ENCODE measurements at regions not wholly inside any gene's neighbourhood (a gene's known extent, or its start where the extent isn't known, plus 50 kb on each side); places are given as distances from the start of the nearest gene placed in this dataset.
"Not testable (repeated sequence)": the region's sequence is repeated elsewhere in the genome, so short reads cannot be mapped to it uniquely, and the experiment has no call there.

- not testable (repeated sequence) for DNase-seq (ENCODE audit: low spot score)
Observed at GRCh38 chr7:65145710-65146109, 139.2 kb upstream of the ERV3-1 start.

- DNase-seq (ENCODE audit: low spot score): not testable (repeated sequence)
Observed at GRCh38 chr7:65145008-65145407, 138.5 kb upstream of the ERV3-1 start.

GRCh38 chr7:65144557-65144956, 138.1 kb upstream of the ERV3-1 start:
- DNase-seq (ENCODE audit: low spot score): not testable (repeated sequence)

- not testable (repeated sequence) for DNase-seq (ENCODE audit: low spot score)
Observed at GRCh38 chr7:65144119-65144518, 137.6 kb upstream of the ERV3-1 start.

- DNase-seq (ENCODE audit: low spot score): not testable (repeated sequence)
Observed at GRCh38 chr7:65141894-65142293, 135.4 kb upstream of the ERV3-1 start.

- not testable (repeated sequence) for DNase-seq (ENCODE audit: low spot score)
Observed at GRCh38 chr7:65141405-65141778, 134.9 kb upstream of the ERV3-1 start.

- not testable (repeated sequence) for DNase-seq (ENCODE audit: low spot score)
Observed at GRCh38 chr7:65140543-65141404, 134.3 kb upstream of the ERV3-1 start.

- not testable (repeated sequence) for DNase-seq (ENCODE audit: low spot score)
Observed at GRCh38 chr7:65136850-65137249, 130.4 kb upstream of the ERV3-1 start.

- not testable (repeated sequence) for DNase-seq (ENCODE audit: low spot score)
Observed at GRCh38 chr7:65133087-65133486, 126.6 kb upstream of the ERV3-1 start.

- not testable (repeated sequence) for DNase-seq (ENCODE audit: low spot score)
Observed at GRCh38 chr7:65132256-65132655, 125.8 kb upstream of the ERV3-1 start.

- not testable (repeated sequence) for DNase-seq (ENCODE audit: low spot score)
Observed at GRCh38 chr7:65127364-65127763, 120.9 kb upstream of the ERV3-1 start.

GRCh38 chr7:65124600-65124999, 118.1 kb upstream of the ERV3-1 start:
- not testable (repeated sequence) for DNase-seq (ENCODE audit: low spot score)

GRCh38 chr7:65105650-65106203, 99.2 kb upstream of the ERV3-1 start:
- not testable (repeated sequence) for DNase-seq (ENCODE audit: low spot score)

- DNase-seq (ENCODE audit: low spot score): not testable (repeated sequence)
Observed at GRCh38 chr7:65100499-65100898, 94.0 kb upstream of the ERV3-1 start.

- DNase-seq (ENCODE audit: low spot score): not testable (repeated sequence)
Observed at GRCh38 chr7:65081669-65082055, 75.2 kb upstream of the ERV3-1 start.

- peak; percentile 93 for DNase-seq (ENCODE audit: low spot score)
Observed at GRCh38 chr7:65080799-65081668, 74.5 kb upstream of the ERV3-1 start.

GRCh38 chr7:65074959-65075358, 68.5 kb upstream of the ERV3-1 start:
- not testable (repeated sequence) for DNase-seq (ENCODE audit: low spot score)

GRCh38 chr7:65073160-65073559, 66.7 kb upstream of the ERV3-1 start:
- DNase-seq (ENCODE audit: low spot score): not testable (repeated sequence)

GRCh38 chr7:65071854-65072431, 65.5 kb upstream of the ERV3-1 start:
- not testable (repeated sequence) for DNase-seq (ENCODE audit: low spot score)

GRCh38 chr7:65069476-65069875, 63.0 kb upstream of the ERV3-1 start:
- DNase-seq (ENCODE audit: low spot score): not testable (repeated sequence)

GRCh38 chr7:65062566-65062965, 56.1 kb upstream of the ERV3-1 start:
- DNase-seq (ENCODE audit: low spot score): not testable (repeated sequence)

GRCh38 chr7:65059247-65059646, 52.8 kb upstream of the ERV3-1 start:
- not testable (repeated sequence) for DNase-seq (ENCODE audit: low spot score)
